H9 (cell line): ENCODE measurements at regions not wholly inside any gene's neighbourhood (a gene's known extent, or its start where the extent isn't known, plus 50 kb on each side); places are given as distances from the start of the nearest gene placed in this dataset.
A peak's percentile ranks its signal among the peaks of the same experiment; 100 is the strongest.
"Not testable (repeated sequence)": the region's sequence is repeated elsewhere in the genome, so short reads cannot be mapped to it uniquely, and the experiment has no call there.

ENCODE experiments used
- DNase-seq: peaks from one replicate; pipeline ENCODE4 v3.0.0-alpha.2; 2017
- H2AFZ ChIP-seq: one replicate; pipeline ENCODE4 v1.6.1; 2013; ENCODE audit warnings: mild to moderate bottlenecking, low read length, control low read depth, moderate library complexity
- H2AK5ac ChIP-seq: 2 replicates; pipeline ENCODE4 v1.6.1; 2013; ENCODE audit warnings: low read length, control low read depth, mixed read lengths; ENCODE audit not compliant: insufficient read length
- H2BK120ac ChIP-seq: one replicate; pipeline ENCODE4 v1.6.1; 2013; ENCODE audit warnings: low read depth, mild to moderate bottlenecking, low read length, control low read depth, inconsistent platforms; ENCODE audit not compliant: poor library complexity, severe bottlenecking
- H2BK12ac ChIP-seq: 2 replicates; pipeline ENCODE4 v1.6.1; 2013; ENCODE audit warnings: low read length, control low read depth, mixed read lengths, low read depth; ENCODE audit not compliant: insufficient read length
- H2BK15ac ChIP-seq: 2 replicates; pipeline ENCODE4 v1.6.1; 2013; ENCODE audit warnings: low read depth, low read length, control low read depth
- H2BK20ac ChIP-seq: one replicate; pipeline ENCODE4 v1.6.1; 2013; ENCODE audit warnings: low read depth, mild to moderate bottlenecking, low read length, control low read depth, inconsistent platforms; ENCODE audit not compliant: poor library complexity, severe bottlenecking
- H2BK5ac ChIP-seq: 2 replicates; pipeline ENCODE4 v1.6.1; 2013; ENCODE audit warnings: low read length, control low read depth, mixed read lengths; ENCODE audit not compliant: insufficient read length
- H3K14ac ChIP-seq: 2 replicates; pipeline ENCODE4 v1.6.1; 2013; ENCODE audit warnings: low read length, control low read depth; ENCODE audit not compliant: insufficient read depth
- H3K18ac ChIP-seq: 2 replicates; pipeline ENCODE4 v1.6.1; 2013; ENCODE audit warnings: low read depth, mild to moderate bottlenecking, mixed read lengths, low read length, control low read depth; ENCODE audit not compliant: insufficient read length
- H3K23ac ChIP-seq: 2 replicates; pipeline ENCODE4 v1.6.1; 2013; ENCODE audit warnings: low read length, control low read depth, mixed read lengths, low read depth; ENCODE audit not compliant: insufficient read length
- H3K23me2 ChIP-seq: 2 replicates; pipeline ENCODE4 v1.6.1; 2013; ENCODE audit warnings: low read depth, mild to moderate bottlenecking, mixed read lengths, low read length, control low read depth; ENCODE audit not compliant: insufficient read length, poor library complexity, severe bottlenecking
- H3K27ac ChIP-seq: 2 replicates; pipeline ENCODE4 v1.5.1; 2013; ENCODE audit warnings: low read length, control low read depth, mixed read lengths, low read depth; ENCODE audit not compliant: insufficient read length
- H3K27me3 ChIP-seq: 2 replicates; pipeline ENCODE4 v1.6.1; 2013; ENCODE audit warnings: low read length, control low read depth, inconsistent platforms; ENCODE audit not compliant: insufficient read depth
- H3K4ac ChIP-seq: 2 replicates; pipeline ENCODE4 v1.6.1; 2013; ENCODE audit warnings: low read depth, mild to moderate bottlenecking, control low read depth, inconsistent platforms, low read length, moderate library complexity
- H3K4me1 ChIP-seq: 2 replicates; pipeline ENCODE4 v1.6.1; 2013; ENCODE audit warnings: low read length, control low read depth, inconsistent platforms; ENCODE audit not compliant: insufficient read depth
- H3K4me2 ChIP-seq: 2 replicates; pipeline ENCODE4 v1.6.1; 2013; ENCODE audit warnings: low read length, control low read depth, mixed read lengths; ENCODE audit not compliant: insufficient read length, insufficient read depth
- H3K56ac ChIP-seq: 2 replicates; pipeline ENCODE4 v1.6.1; 2013; ENCODE audit warnings: low read depth, mild to moderate bottlenecking, mixed read lengths, low read length, control low read depth; ENCODE audit not compliant: insufficient read length
- H3K79me1 ChIP-seq: 2 replicates; pipeline ENCODE4 v1.6.1; 2013; ENCODE audit warnings: low read depth, mild to moderate bottlenecking, moderate library complexity, low read length, control low read depth, inconsistent platforms; ENCODE audit not compliant: insufficient read depth, poor library complexity, severe bottlenecking
- H3K79me2 ChIP-seq: 2 replicates; pipeline ENCODE4 v1.6.1; 2013; ENCODE audit warnings: low read length, control low read depth, inconsistent platforms; ENCODE audit not compliant: insufficient read depth
- H3K9ac ChIP-seq: 2 replicates; pipeline ENCODE4 v1.6.1; 2013; ENCODE audit warnings: low read length, control low read depth, mixed read lengths; ENCODE audit not compliant: insufficient read length; ENCODE audit errors: extremely low read depth
- H3K9me3 ChIP-seq: one replicate; pipeline ENCODE4 v1.6.1; 2013; ENCODE audit warnings: low read depth, low read length, inconsistent platforms; ENCODE audit not compliant: control insufficient read depth
- H3T11ph ChIP-seq: one replicate; pipeline ENCODE4 v1.6.1; 2013; ENCODE audit warnings: mild to moderate bottlenecking, low read length, control low read depth, inconsistent platforms
- H4K20me1 ChIP-seq: one replicate; pipeline ENCODE4 v1.6.1; 2013; ENCODE audit not compliant: control insufficient read depth, insufficient read length, insufficient read depth
- H4K5ac ChIP-seq: 2 replicates; pipeline ENCODE4 v1.6.1; 2013; ENCODE audit warnings: low read depth, mild to moderate bottlenecking, mixed read lengths, low read length, control low read depth; ENCODE audit not compliant: insufficient read length
- H4K8ac ChIP-seq: replicated peaks from 2 replicates; pipeline ENCODE4 v1.6.1; 2013; ENCODE audit warnings: low read length, control low read depth, mixed read lengths, low read depth; ENCODE audit not compliant: insufficient read length
- H4K91ac ChIP-seq: 2 replicates; pipeline ENCODE4 v1.6.1; 2013; ENCODE audit warnings: low read depth, mild to moderate bottlenecking, moderate library complexity, mixed read lengths, low read length, control low read depth; ENCODE audit not compliant: insufficient read length
- H3K27ac Mint-ChIP-seq, 3 experiments: 2 replicates in 2 of 3; 3 replicates in 1 of 3; pipeline ENCODE4 v1.8.0; 2020 to 2021; ENCODE audit warnings: mixed read lengths in 3 of 3, mild to moderate bottlenecking in 1 of 3, moderate library complexity in 1 of 3
- H3K27me3 Mint-ChIP-seq: 2 replicates; pipeline ENCODE4 v1.8.0; 2021; ENCODE audit warnings: low read depth, mild to moderate bottlenecking, moderate library complexity, mixed read lengths
- H3K36me3 Mint-ChIP-seq, 3 experiments: 2 replicates in 2 of 3; 3 replicates in 1 of 3; pipeline ENCODE4 v1.8.0; 2020 to 2021; ENCODE audit warnings: low read depth in 3 of 3, mixed read lengths in 3 of 3; ENCODE audit not compliant: insufficient read depth in 1 of 3
- H3K4me1 Mint-ChIP-seq, 2 experiments: 2 replicates each; pipeline ENCODE4 v1.8.0; 2020; ENCODE audit warnings: mixed read lengths in 2 of 2
- H3K4me3 Mint-ChIP-seq, 2 experiments: 2 replicates in 1 of 2; 3 replicates in 1 of 2; pipeline ENCODE4 v1.8.0; 2020 to 2021; ENCODE audit warnings: mild to moderate bottlenecking in 2 of 2, mixed read lengths in 2 of 2, moderate library complexity in 1 of 2
- H3K9me3 Mint-ChIP-seq, 2 experiments: 2 replicates in 1 of 2; 3 replicates in 1 of 2; pipeline ENCODE4 v1.8.0; 2020; ENCODE audit warnings: mild to moderate bottlenecking in 2 of 2, mixed read lengths in 2 of 2, moderate library complexity in 1 of 2
- CTCF ChIP-seq: fragments of 200-600 bp; sonication (generic); conservative IDR thresholded peaks from 3 replicates; pipeline ENCODE4 v1.8.0; 2021; ENCODE audit warnings: antibody characterized with exemption, mild to moderate bottlenecking
- WGBS: extraction: QIAGEN DNeasy Blood & Tissue Kit; methylation state at CpG from one replicate; pipeline ENCODE4 v1.1.7; 2013; ENCODE audit warnings: missing lambda C conversion rate, low lambda C conversion rate, mixed read lengths; ENCODE audit not compliant: insufficient read length; ENCODE audit errors: extremely low coverage; 5-methylcytosine and 5-hydroxymethylcytosine counted together

GRCh38 chr2:67585400-67585799 lies 188.3 kb downstream of the ETAA1 start:
- no peak overlapping the region for H3K23ac ChIP-seq
- H3K9me3 ChIP-seq, result no peaks in the 10 kb centered on the region
- no peak overlapping the region for H2AK5ac ChIP-seq
- no peak overlapping the region for H2BK5ac ChIP-seq
- no peaks in the 10 kb centered on the region for H3K23me2 ChIP-seq
- no peak overlapping the region for H4K5ac ChIP-seq
- no peak overlapping the region for H4K91ac ChIP-seq
- no peaks in the 10 kb centered on the region for H3K4me1 ChIP-seq
- no peak overlapping the region for H2BK15ac ChIP-seq
- no peak overlapping the region for H3K9ac ChIP-seq
- H3K36me3 Mint-ChIP-seq, result peaks cover 0 to 27% (median 0%) of the 10 kb centered on the region in 3 experiments; a peak in 4 of 7 replicates
- H3K4me1 Mint-ChIP-seq, result no peaks in the 10 kb centered on the region; a peak in 1 of 4 replicates
- no peak overlapping the region for H2BK12ac ChIP-seq
- no peak overlapping the region for H2BK20ac ChIP-seq
- no peak for DNase-seq
- H3K27me3 Mint-ChIP-seq, result no peaks in the 10 kb centered on the region
- no peak overlapping the region for H4K8ac ChIP-seq
- H3K79me1 ChIP-seq, result no peaks in the 10 kb centered on the region
- no peaks in the 10 kb centered on the region for H3K79me2 ChIP-seq
- no peak overlapping the region for H2AFZ ChIP-seq
- no peak overlapping the region for H3K14ac ChIP-seq
- H3K18ac ChIP-seq, result no peak overlapping the region
- H3K27me3 ChIP-seq, result no peaks in the 10 kb centered on the region
- no peak overlapping the region for H3T11ph ChIP-seq
- H2BK120ac ChIP-seq, result no peak overlapping the region
- H3K27ac Mint-ChIP-seq, result no peak overlapping the region
- no peak for TF ChIP-seq CTCF
- no peak overlapping the region for H3K56ac ChIP-seq
- no peak overlapping the region for H3K4me3 Mint-ChIP-seq
- H3K4ac ChIP-seq, result no peak overlapping the region
- H3K27ac ChIP-seq, result no peak overlapping the region
- H4K20me1 ChIP-seq, result no peaks in the 10 kb centered on the region
- H3K9me3 Mint-ChIP-seq, result peaks cover 27 to 30% of the 10 kb centered on the region in 2 experiments
- no peak overlapping the region for H3K4me2 ChIP-seq

DNA sequence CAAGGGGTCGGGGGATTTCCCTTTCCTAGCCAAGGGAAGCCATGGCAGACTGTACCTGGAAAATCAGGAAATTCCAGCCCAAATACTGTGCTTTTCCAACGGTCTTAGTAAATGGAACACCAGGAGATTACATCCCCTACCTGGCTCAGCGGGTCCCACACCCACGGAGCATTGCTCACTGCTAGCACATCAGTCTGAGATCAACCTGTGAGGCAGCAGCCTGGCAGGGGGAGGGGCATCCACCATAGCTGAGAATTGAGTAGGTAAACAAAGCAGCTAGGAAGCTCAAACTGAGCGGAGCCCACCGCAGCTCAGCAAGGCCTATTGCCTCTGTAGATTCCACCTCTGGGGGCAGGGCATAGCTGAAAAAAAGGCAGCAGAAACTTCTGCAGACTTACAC lies 192.0 kb downstream of the ETAA1 start:
- H3K4me1 Mint-ChIP-seq, H3K27ac ChIP-seq: not testable (repeated sequence)
- peaks cover 0 to 23% (median 0%) of the 10 kb centered on the region in 3 experiments; a peak in 3 of 7 replicates for H3K36me3 Mint-ChIP-seq

More for the DNA sequence above, 192.0 kb downstream of the ETAA1 start:
- not testable (repeated sequence) for H3K4me3 Mint-ChIP-seq, H3K27ac Mint-ChIP-seq, H3K9ac ChIP-seq, H3K79me2 ChIP-seq, H3K4ac ChIP-seq, H2BK5ac ChIP-seq, H3K27me3 ChIP-seq, H3K79me1 ChIP-seq, H3K27me3 Mint-ChIP-seq, H2AK5ac ChIP-seq, H2BK12ac ChIP-seq, H4K8ac ChIP-seq, H2BK20ac ChIP-seq, H3K56ac ChIP-seq, H3K14ac ChIP-seq, H4K20me1 ChIP-seq, H3K18ac ChIP-seq, H3K23me2 ChIP-seq, H4K91ac ChIP-seq, H3K23ac ChIP-seq, H2BK15ac ChIP-seq, H3T11ph ChIP-seq, H3K9me3 ChIP-seq, H3K4me1 ChIP-seq, H3K4me2 ChIP-seq, H2BK120ac ChIP-seq, H4K5ac ChIP-seq, H2AFZ ChIP-seq
- peaks cover 19 to 28% of the 10 kb centered on the region in 2 experiments for H3K9me3 Mint-ChIP-seq
- DNase-seq, result peak; percentile 41
- no CpG with 5 or more reads among the region's 6 CpGs for WGBS
